HEK293T (cell line): ENCODE measurements at regions not wholly inside any gene's neighbourhood (a gene's known extent, or its start where the extent isn't known, plus 50 kb on each side); places are given as distances from the start of the nearest gene placed in this dataset.

Source experiments
- BHLHE40 ChIP-seq: fragments of 450-650 bp; IDR thresholded peaks from 2 replicates; pipeline ENCODE4 v1.6.1; 2016; ENCODE audit warnings: mild to moderate bottlenecking, moderate library complexity, borderline replicate concordance
- ELF4 ChIP-seq: fragments of 450-650 bp; IDR thresholded peaks from 2 replicates; pipeline ENCODE4 v1.6.1; 2017; ENCODE audit warnings: antibody characterized with exemption
- FOXK2 ChIP-seq: fragments of 450-650 bp; IDR thresholded peaks from 2 replicates; pipeline ENCODE4 v1.6.1; 2016; ENCODE audit warnings: mild to moderate bottlenecking
- L3MBTL2 ChIP-seq: fragments of 450-650 bp; conservative IDR thresholded peaks from 2 replicates; pipeline ENCODE4 v1.6.1; 2016; ENCODE audit warnings: mild to moderate bottlenecking
- NFRKB ChIP-seq: fragments of 450-650 bp; IDR thresholded peaks from 2 replicates; pipeline ENCODE4 v1.6.1; 2016; ENCODE audit warnings: mild to moderate bottlenecking, moderate library complexity
- SUZ12 ChIP-seq: fragments of 450-650 bp; IDR thresholded peaks from 2 replicates; pipeline ENCODE4 v1.6.1; 2016; ENCODE audit warnings: mild to moderate bottlenecking

DNA sequence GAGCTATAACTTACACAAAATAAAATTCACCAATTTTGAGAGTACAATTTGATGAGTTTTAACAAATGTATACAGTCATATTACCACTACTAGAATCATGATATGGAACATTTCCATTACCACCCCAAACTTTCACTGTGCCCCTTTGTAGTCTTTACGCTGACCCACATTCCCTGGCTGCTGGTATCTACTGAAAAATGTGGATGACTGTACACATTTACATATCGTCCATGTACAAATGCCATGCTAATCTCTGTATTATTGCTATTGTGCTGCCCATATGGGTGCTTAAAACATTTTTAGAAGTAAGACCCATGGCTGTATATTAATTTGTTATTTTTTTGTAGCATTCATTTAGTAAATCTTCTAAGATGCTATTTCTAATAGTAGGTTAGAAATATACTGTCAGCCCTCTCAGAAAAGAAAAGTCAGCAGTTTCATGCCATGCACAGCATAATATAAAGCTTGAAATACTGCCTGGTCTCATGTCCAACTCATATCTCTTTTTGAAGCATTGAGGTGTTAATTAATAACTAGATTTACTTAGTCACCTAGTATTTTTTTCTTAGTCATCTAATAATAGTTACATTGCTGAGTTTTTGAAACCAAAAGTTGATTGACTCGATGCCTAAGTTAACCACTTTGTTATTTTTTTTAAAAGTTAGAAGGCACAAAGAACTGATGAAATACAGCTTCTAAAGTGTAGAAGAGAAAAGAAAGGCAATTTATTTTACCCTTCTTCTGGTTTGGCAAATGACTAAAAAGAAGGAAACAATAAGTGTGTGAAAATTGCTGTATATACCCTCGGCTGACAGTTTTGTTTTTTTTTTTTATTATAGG lies 188.3 kb upstream of the MEF2C start:
- TF ChIP-seq SUZ12, result no peak
- no peak for TF ChIP-seq L3MBTL2
- no peak for TF ChIP-seq NFRKB
- TF ChIP-seq ELF4, result no peak
- TF ChIP-seq BHLHE40, result no peak
- no peak for TF ChIP-seq FOXK2
